NT2/D1 (cell line): ENCODE measurements at regions not wholly inside any gene's neighbourhood (a gene's known extent, or its start where the extent isn't known, plus 50 kb on each side); places are given as distances from the start of the nearest gene placed in this dataset.

Experiments
- YY1 ChIP-seq: IDR thresholded peaks from 2 replicates; pipeline ENCODE4 v1.6.1; 2011; ENCODE audit not compliant: insufficient read length, insufficient read depth
- ZNF274 ChIP-seq: IDR thresholded peaks from 2 replicates; pipeline ENCODE4 v1.6.1; 2011; ENCODE audit warnings: mild to moderate bottlenecking, low read depth, low read length

GRCh38 chr5:5699062-5699461, 276.6 kb downstream of the ICE1 start:
- TF ChIP-seq YY1 (no peak), ZNF274 (no peak)
